HG02610 (cell line): ENCODE measurements at regions not wholly inside any gene's neighbourhood (a gene's known extent, or its start where the extent isn't known, plus 50 kb on each side); places are given as distances from the start of the nearest gene placed in this dataset.

Source experiments
- ATAC-seq: cut with Tn5 transposase; IDR thresholded peaks from one replicate; pipeline ENCODE4 v1.9.1; 2021; ENCODE audit warnings: mild to moderate bottlenecking, moderate library complexity; ENCODE audit not compliant: unreplicated experiment

GRCh38 chr3:19093084-19093483 is 55.2 kb upstream of the KCNH8 start:
- ATAC-seq: no peak

GRCh38 chr3:19077388-19077787 is 70.9 kb upstream of the KCNH8 start:
- no peak for ATAC-seq

- ATAC-seq: no peak
Measured at GRCh38 chr3:19075037-19075436, 73.3 kb upstream of the KCNH8 start.

GRCh38 chr3:19074257-19074900 is 73.9 kb upstream of the KCNH8 start:
- ATAC-seq: no peak

- ATAC-seq: no peak
Measured at GRCh38 chr3:19073341-19074105, 74.8 kb upstream of the KCNH8 start.

DNA sequence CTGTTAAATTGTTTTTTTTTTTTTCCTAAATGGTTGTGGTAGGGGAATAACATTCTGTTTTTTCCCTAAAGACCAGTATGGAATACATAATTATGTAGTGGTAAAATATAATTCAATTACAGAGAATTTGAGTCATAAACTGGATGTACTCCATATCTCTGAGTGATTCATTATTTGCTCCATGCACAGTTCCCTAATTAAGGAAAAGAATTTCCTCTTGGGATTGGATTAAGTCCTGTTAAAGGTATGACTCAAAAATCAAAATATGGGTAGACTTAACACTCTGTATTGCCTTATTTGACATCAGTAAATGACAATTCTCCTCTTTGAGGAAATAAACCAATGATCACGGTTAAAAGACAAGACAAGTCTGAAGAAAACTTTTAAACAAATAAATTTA is 78.0 kb upstream of the KCNH8 start:
- ATAC-seq: no peak

GRCh38 chr3:19065027-19065426 is 83.3 kb upstream of the KCNH8 start:
- no peak for ATAC-seq

DNA sequence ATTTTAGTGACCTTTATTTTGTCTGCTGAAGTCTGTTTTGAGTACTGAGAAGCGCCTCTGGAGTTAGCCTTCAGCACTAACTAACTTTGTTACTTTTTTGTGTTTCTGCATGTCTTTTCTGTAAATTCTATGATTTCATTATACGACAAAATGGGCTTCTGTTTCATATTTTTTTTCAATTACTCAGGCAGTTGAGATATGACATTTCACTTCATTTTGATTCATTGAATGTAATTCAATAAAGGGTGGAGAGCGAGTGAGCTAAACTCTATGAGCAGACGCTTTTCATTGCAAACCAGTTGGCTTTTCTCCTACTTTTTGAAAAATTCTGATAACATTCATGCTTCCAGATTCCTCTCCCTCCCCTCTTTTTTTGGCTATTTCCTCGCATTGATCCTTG is 84.4 kb upstream of the KCNH8 start:
- no peak for ATAC-seq

DNA sequence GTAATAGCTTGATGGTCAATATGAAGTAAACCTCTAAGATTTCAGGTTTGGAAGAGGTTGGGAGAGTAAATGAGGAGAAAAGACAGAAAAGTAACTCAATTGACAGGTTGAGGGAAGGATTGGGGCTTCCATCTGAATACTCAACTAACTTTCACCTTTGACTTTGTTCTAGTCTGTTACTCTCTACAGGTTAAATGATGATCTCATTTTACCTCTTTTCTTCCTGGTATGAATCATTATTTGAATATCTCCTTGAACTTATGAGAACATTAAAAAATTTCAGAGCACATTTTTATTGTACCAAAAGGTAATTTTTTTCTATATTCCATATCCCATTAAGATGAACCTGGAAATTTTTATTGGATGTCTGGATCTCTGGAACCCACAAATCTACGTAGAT is 87.9 kb upstream of the KCNH8 start:
- ATAC-seq: no peak

DNA sequence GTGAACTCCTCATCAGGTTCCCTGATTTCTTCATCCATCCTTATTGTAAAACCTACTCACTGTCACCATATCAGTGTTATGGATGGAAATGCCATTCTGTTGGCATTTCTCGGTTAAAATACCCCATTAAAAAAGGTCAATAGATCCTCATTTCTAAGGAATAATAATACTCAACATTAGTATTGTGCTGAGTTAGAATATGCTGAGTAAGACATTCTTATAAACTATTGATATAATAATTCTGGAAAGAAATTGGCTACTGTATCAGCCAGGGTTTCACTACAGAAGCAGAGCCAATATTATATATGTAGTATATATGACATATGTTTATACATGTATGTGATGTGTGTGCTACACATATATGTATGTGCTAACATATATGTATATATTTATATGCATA is 95.4 kb upstream of the KCNH8 start:
- no peak for ATAC-seq

GRCh38 chr3:19046440-19046839 is 101.9 kb upstream of the KCNH8 start:
- ATAC-seq: no peak

GRCh38 chr3:19030522-19030839 is 117.8 kb upstream of the KCNH8 start:
- no peak for ATAC-seq

DNA sequence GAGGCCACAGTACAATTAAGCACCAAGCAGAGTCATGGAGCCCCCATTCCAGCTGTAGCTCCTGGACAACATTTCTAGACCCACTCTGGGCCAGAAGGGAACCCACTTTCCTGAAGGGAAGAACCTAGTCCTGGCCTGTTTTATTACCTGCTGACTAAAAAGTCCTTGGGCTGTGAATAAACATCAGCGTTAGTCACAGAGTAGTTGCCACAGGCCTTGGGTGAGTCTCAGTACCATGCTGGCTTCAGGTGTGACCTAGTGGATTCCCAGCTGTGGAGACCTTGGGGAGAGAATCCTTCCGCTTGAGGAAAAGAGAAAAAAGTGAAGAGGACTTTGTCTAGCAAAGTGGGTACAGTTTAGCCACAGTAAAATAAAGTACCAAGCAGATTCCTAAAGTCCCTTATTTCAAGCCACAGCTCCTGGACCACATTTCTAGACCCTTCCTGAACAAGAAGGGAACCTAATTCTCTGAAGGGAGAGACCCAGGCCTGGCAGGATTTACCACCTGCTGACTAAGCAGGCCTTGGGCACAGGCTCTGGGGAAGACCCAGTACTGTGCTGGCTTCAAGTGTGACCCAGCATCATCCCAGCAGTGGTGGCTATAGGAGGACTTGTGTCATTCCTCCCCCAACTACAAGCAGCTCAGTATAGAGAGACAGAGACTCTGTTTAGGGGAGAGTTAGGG is 118.3 kb upstream of the KCNH8 start:
- ATAC-seq: no peak

DNA sequence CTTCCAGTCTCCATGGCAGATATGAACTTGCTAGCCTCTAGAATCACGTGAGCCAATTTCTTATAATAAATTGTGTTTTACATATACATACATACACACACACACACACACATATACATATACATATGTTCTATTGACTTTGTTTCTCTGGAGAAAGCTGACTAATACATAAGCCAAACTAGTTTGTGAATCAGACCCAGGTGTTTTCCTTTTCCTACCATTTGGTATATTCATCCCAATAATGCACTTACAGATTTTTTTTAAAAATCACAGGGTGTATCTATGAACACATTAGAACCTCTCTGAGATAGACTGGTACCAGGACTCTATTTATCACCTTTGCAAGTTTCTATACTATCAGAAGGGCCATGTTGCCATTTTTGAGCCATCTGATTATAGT is 122.9 kb upstream of the KCNH8 start:
- ATAC-seq: no peak

DNA sequence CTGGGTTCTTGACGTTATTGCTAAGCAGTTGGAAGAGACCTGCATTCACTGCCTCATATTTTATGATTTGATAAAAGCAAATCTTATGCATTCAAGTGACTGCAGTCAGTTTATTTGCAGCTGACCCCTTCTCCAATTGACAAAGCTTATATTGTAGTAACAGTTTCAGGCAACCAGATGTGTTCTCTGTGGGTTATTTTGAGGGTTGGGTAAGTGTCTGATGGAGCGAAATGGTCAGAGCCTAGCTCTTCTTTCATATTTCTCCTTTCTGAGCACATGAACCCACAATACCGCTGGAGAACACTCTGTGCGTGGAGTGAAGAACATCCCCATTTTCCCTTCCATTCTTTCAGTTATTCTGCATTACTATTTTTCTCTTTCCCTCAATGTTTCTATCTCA is 125.8 kb upstream of the KCNH8 start:
- no peak for ATAC-seq

GRCh38 chr3:19016851-19017250 is 131.5 kb upstream of the KCNH8 start:
- ATAC-seq: no peak

DNA sequence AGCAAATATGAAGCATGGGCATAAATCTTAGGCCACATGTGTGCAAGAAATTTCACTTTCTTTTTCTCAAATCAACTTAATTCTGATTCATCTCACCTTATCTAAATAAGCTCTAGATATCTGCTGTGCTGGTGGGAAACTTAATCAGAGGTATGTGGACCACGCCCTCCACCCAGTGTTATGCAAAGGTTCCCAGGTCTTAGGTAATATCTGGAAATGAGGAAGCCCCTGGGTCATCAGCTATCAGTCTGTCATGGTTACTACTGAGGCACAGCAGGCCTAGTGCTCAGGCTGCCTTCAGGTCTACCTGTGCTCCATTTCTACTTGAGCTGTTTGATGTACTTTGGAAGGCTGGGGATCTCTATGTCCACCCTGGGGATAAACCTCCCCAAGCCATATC is 134.4 kb upstream of the KCNH8 start:
- no peak for ATAC-seq

GRCh38 chr3:19012846-19013245 is 135.5 kb upstream of the KCNH8 start:
- ATAC-seq: no peak

- ATAC-seq: no peak
Measured at GRCh38 chr3:19002606-19003005, 145.7 kb upstream of the KCNH8 start.

- no peak for ATAC-seq
Measured at GRCh38 chr3:18998069-18998468, 150.2 kb upstream of the KCNH8 start.

DNA sequence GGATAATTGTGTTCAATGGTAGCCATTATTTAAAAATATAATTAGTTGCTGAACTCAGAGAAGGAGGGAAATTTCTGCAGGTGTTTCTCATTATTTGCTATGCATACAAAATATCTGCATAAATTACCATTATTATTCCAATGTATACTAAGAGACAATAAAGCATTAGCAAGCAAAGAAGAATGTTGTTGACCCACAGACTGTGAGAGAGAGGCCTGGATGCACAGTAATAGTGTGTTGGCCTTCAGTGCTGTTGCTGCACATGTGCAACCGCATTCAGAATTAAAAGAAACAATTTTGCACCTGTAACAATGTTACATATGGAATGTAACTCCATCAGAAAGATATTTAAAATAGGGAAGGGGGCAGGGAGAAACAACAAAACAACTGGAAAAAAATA is 155.6 kb upstream of the KCNH8 start:
- ATAC-seq: no peak

GRCh38 chr3:18989237-18989795 is 159.0 kb upstream of the KCNH8 start:
- ATAC-seq: no peak
